Medulla oblongata (tissue), 1 donor: ENCODE measurements at regions not wholly inside any gene's neighbourhood (a gene's known extent, or its start where the extent isn't known, plus 50 kb on each side); places are given as distances from the start of the nearest gene placed in this dataset.

Source experiments
- DNase-seq: peaks from one replicate; pipeline ENCODE4 v3.0.0-alpha.2; 2015; ENCODE audit errors: extremely low spot score

DNA sequence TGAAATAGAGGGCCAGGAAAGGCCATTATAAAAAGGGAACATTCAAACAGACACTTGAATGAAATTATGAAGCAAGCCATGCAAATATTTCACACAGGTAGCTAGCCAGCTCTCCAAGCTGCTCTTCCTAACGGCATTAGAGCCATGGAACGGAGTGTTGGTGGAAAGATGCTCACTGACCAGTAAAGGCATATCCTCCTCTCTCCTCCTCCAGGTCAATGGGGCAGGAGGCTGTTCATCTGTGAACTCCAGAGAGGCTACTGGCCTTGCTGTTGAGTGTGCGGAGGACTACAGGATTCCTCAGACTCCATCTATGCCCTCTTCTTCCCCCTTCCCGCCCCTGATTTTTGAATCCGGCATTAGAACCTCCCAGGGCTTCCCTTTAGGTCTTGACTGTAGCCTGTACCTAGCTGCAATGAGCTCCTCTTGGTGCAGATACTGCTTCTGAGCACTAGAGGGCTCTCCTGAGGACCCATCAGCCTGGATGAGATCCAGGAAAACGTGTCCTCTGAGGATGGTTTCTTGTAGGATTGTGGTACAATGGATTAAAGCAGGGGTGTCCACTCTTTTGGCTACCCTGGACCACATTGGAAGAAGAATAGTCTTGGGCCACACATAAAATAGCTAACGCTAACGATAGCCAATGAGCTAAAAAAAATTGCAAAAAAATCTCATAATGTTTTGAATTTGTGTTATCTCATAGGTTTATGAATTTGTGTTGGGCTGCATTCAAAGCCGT, 162.2 kb downstream of the SREK1 start:
- peak; percentile 83 for DNase-seq

- peak; percentile 2 for DNase-seq
Observed at GRCh38 chr5:66306844-66307315, 162.8 kb downstream of the SREK1 start.

DNA sequence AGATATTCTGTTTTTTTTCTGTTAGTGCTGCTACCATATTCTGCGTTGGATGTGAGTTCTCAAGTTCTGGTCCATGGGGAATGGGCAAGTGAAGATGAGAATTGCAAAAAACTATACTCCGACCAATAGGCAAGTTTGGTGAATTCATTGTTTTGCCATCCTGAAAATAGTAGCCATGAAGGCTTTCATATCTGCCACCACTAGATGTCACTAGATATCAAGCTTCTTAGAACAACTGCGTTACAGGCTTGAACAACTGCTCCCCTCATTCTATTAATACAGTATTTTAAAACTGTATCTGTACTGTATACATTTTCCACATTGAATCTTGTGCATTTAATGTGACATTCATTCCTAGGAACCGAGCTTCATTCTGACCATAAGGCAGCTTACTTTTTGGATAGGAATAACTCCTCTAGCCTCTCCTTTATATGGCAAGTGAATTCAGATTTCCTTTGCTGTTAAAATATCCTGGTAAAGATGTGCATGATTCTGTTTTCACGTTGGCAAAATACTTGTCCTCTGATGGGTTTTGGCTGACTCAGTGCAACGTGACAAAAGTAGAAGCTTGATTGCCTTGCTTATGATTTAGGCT, 163.6 kb downstream of the SREK1 start:
- DNase-seq, result peak; percentile 85

- DNase-seq, result no peak
Observed at GRCh38 chr5:66312266-66312665, 168.2 kb downstream of the SREK1 start.

GRCh38 chr5:66315784-66316183, 171.7 kb downstream of the SREK1 start:
- no peak for DNase-seq

DNA sequence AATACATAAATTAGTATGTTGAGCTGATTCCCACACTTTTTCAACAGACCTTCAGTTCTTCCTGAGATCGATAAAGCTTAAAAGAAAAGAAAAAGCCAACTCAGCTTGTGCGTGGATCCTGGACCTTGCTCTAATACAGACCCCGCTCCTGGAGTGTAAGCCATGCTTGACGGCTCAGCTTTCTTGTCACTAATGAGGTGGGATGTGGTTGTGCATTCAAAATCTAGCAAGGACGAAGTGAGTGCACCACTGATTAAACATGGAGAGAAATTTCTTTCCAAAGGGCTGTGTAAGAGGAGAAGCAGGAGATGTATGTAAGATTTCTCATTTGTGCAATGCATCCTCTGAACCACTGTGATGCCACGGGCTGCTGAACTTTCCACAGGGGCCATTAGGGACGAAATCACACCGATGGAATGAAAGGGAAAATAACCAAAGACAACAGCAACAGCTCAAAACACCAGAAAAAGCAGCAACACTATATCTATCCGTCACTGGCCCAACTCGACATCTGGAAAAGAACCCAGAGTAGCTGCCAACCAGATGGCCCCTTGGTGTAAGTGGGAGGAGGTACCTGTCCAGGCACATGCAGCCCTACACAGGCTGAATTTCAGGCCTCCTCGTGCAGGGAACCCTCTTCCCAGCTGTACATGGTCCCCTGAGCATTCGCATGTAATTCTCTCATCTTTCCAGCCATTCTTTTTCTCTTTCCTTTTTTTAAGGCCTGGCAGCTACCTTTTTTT, 178.9 kb downstream of the SREK1 start:
- DNase-seq, result no peak

DNA sequence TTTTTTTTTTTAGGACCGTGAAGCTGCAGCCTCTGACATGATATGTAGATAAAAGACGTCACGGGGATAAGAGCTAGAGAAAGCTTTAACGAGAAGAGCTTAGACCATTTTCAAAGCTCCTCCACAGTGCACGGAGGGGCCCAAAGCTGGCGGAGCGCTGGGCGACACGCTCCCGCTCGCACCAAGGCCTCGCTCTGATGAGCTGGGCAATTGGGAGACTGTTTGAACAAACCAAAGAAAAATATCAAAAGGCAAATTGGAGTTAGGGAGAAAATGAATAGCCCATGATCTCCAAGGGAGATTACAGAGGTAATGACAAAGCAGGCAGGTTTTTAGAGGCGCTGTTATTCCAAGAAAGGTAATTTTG, 179.4 kb downstream of the SREK1 start:
- DNase-seq, result no peak

DNA sequence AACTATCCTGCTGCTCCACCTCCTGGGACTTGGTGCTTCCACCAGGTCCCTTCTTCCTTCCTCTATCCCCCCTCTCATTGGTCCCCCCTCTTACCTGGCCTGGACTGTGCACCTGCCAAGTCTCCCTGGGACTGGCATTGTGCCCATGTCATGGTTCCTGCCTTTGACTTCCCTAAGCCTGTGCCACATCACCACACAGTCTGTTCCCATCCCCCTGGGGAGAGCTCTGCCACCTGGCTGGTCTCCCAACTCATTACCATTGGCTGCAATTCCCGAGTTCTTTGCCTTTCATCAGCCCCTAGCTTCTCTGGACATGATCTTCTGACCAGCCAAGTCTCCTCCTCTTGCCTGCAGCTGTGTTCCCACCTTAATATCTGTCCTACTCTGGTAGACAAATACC, 180.3 kb downstream of the SREK1 start:
- peak; percentile 3 for DNase-seq

DNA sequence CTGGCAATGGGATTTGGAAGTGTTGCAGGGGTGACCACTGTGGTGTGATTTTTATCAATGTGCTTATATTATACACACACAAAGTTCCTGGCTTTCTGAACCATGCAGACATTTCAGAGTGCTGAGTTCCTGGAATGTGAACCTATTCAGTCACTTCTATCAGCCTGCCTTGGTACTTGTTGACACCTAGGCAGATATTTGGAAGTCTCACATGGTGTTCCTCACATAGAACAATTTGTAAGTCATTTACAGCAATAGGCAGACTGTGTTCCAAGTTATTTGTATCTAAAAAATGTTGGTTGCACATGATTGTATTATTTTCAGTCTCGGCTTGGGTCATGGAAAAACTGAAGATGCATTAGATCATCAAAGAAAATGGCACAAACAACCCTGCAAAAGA, 182.2 kb downstream of the SREK1 start:
- no peak for DNase-seq

- no peak for DNase-seq
Observed at GRCh38 chr5:66327008-66327407, 182.9 kb downstream of the SREK1 start.

GRCh38 chr5:66329078-66329477, 185.0 kb downstream of the SREK1 start:
- DNase-seq, result no peak

GRCh38 chr5:66333192-66333591, 189.1 kb downstream of the SREK1 start:
- no peak for DNase-seq

GRCh38 chr5:66337626-66338226, 193.6 kb downstream of the SREK1 start:
- no peak for DNase-seq

- no peak for DNase-seq
Observed at GRCh38 chr5:66338828-66339227, 194.7 kb downstream of the SREK1 start.

GRCh38 chr5:66339896-66340295, 195.8 kb downstream of the SREK1 start:
- no peak for DNase-seq

- no peak for DNase-seq
Observed at GRCh38 chr5:66340786-66341185, 196.7 kb downstream of the SREK1 start.

GRCh38 chr5:66342341-66342880, 198.3 kb downstream of the SREK1 start:
- DNase-seq, result no peak

GRCh38 chr5:66343370-66344071, 199.4 kb downstream of the SREK1 start:
- DNase-seq, result no peak

- no peak for DNase-seq
Observed at GRCh38 chr5:66344544-66344943, 200.4 kb downstream of the SREK1 start.

GRCh38 chr5:66345281-66345680, 201.2 kb downstream of the SREK1 start:
- DNase-seq, result no peak

DNA sequence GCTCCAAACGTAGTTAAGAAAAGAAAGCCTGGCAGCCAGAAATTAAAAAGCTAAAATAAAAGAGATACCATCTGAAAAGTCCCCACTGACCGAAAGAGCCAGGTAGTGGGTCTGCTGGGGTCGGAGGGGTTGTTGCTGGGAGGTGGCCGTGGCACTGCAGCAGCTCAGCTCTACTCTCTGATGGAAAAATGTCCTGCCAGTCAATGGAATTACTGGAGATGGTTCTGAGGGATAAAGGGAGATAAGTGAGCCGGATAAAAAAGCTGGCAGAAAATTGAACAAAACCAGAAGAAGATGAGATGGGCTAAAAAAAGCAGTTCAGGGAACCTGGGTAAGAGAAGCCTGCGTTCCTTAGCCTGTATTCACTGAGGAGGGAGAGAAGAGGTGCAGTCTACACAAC, 202.8 kb downstream of the SREK1 start:
- no peak for DNase-seq
